GM12891 (cell line): ENCODE measurements at regions not wholly inside any gene's neighbourhood (a gene's known extent, or its start where the extent isn't known, plus 50 kb on each side); places are given as distances from the start of the nearest gene placed in this dataset.

ENCODE experiments used
- DNase-seq: peaks from one replicate; pipeline ENCODE4 v3.0.0; 2011; ENCODE audit warnings: low spot score; ENCODE audit not compliant: insufficient read length
- FAIRE-seq: peaks from 2 replicates; lab custom pipeline; 2011; peaks lifted over from hg19 to GRCh38; lab: Jason Lieb, UNC
- PAX5 ChIP-seq: IDR thresholded peaks from 2 replicates; pipeline ENCODE4 v1.6.1; 2011; ENCODE audit warnings: low read length, moderate library complexity, mild to moderate bottlenecking; ENCODE audit not compliant: insufficient read depth, severe bottlenecking
- POLR2A ChIP-seq: IDR thresholded peaks from 2 replicates; pipeline ENCODE4 v1.6.1; 2011; ENCODE audit warnings: low read depth, low read length, control low read depth
- POLR2AphosphoS5 ChIP-seq: IDR thresholded peaks from 2 replicates; pipeline ENCODE4 v1.6.1; 2011; ENCODE audit warnings: low read depth, low read length, control low read depth
- POU2F2 ChIP-seq: IDR thresholded peaks from 2 replicates; pipeline ENCODE4 v1.6.1; 2011; ENCODE audit warnings: low read depth, mild to moderate bottlenecking, control low read depth, low read length, moderate library complexity
- SPI1 ChIP-seq: IDR thresholded peaks from 2 replicates; pipeline ENCODE4 v1.6.1; 2011; ENCODE audit warnings: low read depth, low read length, control low read depth
- TAF1 ChIP-seq: IDR thresholded peaks from 2 replicates; pipeline ENCODE4 v1.6.1; 2011; ENCODE audit warnings: low read depth, low read length, control low read depth

DNA sequence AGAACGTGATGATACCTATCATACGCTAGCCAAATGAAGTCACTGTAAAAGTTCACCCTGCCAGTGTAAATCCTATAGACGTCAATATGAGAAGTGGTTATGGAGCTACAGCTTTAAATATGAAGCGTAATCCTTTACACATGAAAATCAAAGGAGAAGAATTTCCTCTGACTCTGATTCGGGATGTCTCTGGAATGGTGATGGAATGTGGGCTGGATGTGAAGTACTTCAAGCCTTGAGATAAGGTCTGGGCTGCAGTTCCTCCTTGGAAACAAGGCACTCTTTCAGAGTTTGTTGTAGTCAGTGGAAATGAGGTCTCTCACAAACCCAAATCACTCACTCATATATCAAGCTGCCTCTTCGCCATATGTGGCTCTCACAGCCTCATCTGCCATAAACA is 53.1 kb upstream of the NAP1L1 start:
- FAIRE-seq (no peak), DNase-seq (no peak)
- TF ChIP-seq POLR2A: no peak
- TF ChIP-seq POLR2AphosphoS5: no peak
- TF ChIP-seq SPI1: no peak
- TF ChIP-seq POU2F2: no peak
- no peak for TF ChIP-seq PAX5
- TF ChIP-seq TAF1: no peak

DNA sequence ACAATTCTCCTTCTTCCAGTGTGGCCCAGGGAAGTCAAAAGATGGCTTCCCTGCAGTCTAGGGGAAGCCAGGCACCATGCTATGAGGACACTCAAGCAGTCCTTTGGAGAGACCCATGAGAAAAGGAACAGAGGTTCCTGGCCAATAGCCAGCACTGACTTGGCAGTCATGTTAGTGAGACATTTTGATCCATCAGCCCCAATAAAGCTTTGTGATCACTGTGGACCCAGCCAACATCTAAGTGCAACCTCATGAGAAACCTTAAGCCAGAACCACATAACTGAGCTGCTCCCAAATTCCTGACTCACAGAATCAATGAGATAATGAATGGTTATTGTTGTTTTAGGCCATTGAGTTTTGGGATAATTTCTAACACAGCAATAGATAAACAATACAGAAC is 51.0 kb upstream of the NAP1L1 start:
- TF ChIP-seq POLR2AphosphoS5: no peak
- no peak for TF ChIP-seq SPI1
- TF ChIP-seq TAF1: no peak
- TF ChIP-seq POU2F2: no peak
- TF ChIP-seq PAX5: no peak
- no peak for TF ChIP-seq POLR2A
- FAIRE-seq (no peak), DNase-seq (no peak)
